Esophagus muscularis mucosa (tissue), 4 donors: ENCODE measurements at regions not wholly inside any gene's neighbourhood (a gene's known extent, or its start where the extent isn't known, plus 50 kb on each side); places are given as distances from the start of the nearest gene placed in this dataset.
"Not testable (repeated sequence)": the region's sequence is repeated elsewhere in the genome, so short reads cannot be mapped to it uniquely, and the experiment has no call there.

Source experiments
- DNase-seq: peaks from one replicate; pipeline ENCODE4 v3.0.0-alpha.2; 2017; ENCODE audit errors: extremely low spot score
- H3K27ac ChIP-seq, 4 donors: fragments of 200-600 bp; sonication (generic); replicated peaks in 1 of 4; 1 replicate in 3 of 4; 2 replicates in 1 of 4; pipeline ENCODE4 v1.5.1; 2016 to 2019; ENCODE audit warnings: mild to moderate bottlenecking in 1 of 4
- H3K27me3 ChIP-seq, 4 donors: fragments of 200-600 bp; sonication (generic); one replicate each; pipeline versions ENCODE4 v1.5.1 to v1.6.0; 2016 to 2019
- H3K36me3 ChIP-seq, 4 donors: fragments of 200-600 bp; sonication (generic); one replicate each; pipeline ENCODE4 v1.5.1; 2016 to 2019
- H3K4me1 ChIP-seq, 4 donors: fragments of 200-600 bp; sonication (generic); one replicate each; pipeline ENCODE4 v1.5.1; 2016 to 2019
- H3K4me3 ChIP-seq, 4 donors: fragments of 200-600 bp; sonication (generic); 1 replicate in 2 of 4; 2 replicates in 2 of 4; pipeline ENCODE4 v1.5.1; 2016 to 2019; ENCODE audit warnings: mild to moderate bottlenecking in 4 of 4, moderate library complexity in 1 of 4
- H3K9me3 ChIP-seq, 4 donors: fragments of 200-600 bp; sonication (generic); 1 replicate in 3 of 4; 2 replicates in 1 of 4; pipeline ENCODE4 v1.5.1; 2016 to 2019
- EP300 ChIP-seq: sonication (generic); formaldehyde crosslinking; IDR thresholded peaks from one replicate; pipeline ENCODE4 v1.6.1; 2017; ENCODE audit warnings: antibody characterized with exemption
- POLR2A ChIP-seq: fragments of 450-650 bp; IDR thresholded peaks from one replicate; pipeline ENCODE4 v1.6.1; 2017; ENCODE audit warnings: antibody characterized with exemption, moderate library complexity, mild to moderate bottlenecking, low read depth
- POLR2AphosphoS5 ChIP-seq, 2 donors: sonication (generic); formaldehyde crosslinking; IDR thresholded peaks; one replicate each; pipeline ENCODE4 v1.6.1; 2017; ENCODE audit warnings: antibody characterized with exemption in 2 of 2
- WGBS: methylation state at CpG from one replicate; pipeline ENCODE4 v1.1.5; 2018; 5-methylcytosine and 5-hydroxymethylcytosine counted together
- intact Hi-C: fragments of 100-400 bp; cut with DNase I; formaldehyde crosslinking; loops from one replicate; pipeline ENCODE4 v1.15.1; 2023
- TF ChIP-seq, protein P1 (sequence below), 3 experiments: fragments of 200-600 bp in 2 of 3; fragments of 450-650 bp in 1 of 3; sonication (generic) in 2 of 3; IDR thresholded peaks; one replicate each; pipeline ENCODE4 v1.5.1; 2017 to 2019; ENCODE audit warnings: antibody characterized with exemption in 3 of 3, mild to moderate bottlenecking in 2 of 3, moderate library complexity in 1 of 3

DNA sequence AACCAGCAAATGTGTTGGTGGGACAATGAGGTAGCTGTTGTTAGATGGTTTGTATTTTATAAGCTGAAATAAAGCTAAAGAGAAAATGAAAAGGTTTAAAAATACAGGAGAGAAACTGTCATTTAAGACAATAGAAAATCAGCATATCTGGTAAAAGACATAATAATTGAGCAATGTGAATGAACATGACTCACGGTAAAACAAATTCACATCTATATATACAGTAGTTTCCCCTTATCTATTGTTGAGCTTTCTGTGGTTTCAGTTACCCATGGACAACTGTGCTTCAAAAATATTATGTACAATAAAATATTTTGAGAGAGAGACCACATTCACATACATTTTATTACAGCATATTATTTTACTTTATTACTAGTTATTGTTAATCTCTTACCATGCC lies 1649.8 kb downstream of the EFNA5 start:
- Histone ChIP-seq H3K27ac (no peak overlapping the region), H3K4me1 (no peaks in the 10 kb centered on the region), H3K4me3 (no peak overlapping the region), H3K27me3 (no peaks in the 10 kb centered on the region), H3K9me3 (no peaks in the 10 kb centered on the region), H3K36me3 (no peaks in the 10 kb centered on the region)
- intact Hi-C loops, result no loop called here
- 97% methylated on average over 1 of the region's 1 CpG for WGBS
- TF ChIP-seq, protein P1, sequence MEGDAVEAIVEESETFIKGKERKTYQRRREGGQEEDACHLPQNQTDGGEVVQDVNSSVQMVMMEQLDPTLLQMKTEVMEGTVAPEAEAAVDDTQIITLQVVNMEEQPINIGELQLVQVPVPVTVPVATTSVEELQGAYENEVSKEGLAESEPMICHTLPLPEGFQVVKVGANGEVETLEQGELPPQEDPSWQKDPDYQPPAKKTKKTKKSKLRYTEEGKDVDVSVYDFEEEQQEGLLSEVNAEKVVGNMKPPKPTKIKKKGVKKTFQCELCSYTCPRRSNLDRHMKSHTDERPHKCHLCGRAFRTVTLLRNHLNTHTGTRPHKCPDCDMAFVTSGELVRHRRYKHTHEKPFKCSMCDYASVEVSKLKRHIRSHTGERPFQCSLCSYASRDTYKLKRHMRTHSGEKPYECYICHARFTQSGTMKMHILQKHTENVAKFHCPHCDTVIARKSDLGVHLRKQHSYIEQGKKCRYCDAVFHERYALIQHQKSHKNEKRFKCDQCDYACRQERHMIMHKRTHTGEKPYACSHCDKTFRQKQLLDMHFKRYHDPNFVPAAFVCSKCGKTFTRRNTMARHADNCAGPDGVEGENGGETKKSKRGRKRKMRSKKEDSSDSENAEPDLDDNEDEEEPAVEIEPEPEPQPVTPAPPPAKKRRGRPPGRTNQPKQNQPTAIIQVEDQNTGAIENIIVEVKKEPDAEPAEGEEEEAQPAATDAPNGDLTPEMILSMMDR (IDR thresholded peaks at IDR 0.05), result no peak
- no peak for TF ChIP-seq EP300
- no peak for TF ChIP-seq POLR2A
- TF ChIP-seq POLR2AphosphoS5 (IDR thresholded peaks at IDR 0.05), result no peak
- DNase-seq, result no peak

DNA sequence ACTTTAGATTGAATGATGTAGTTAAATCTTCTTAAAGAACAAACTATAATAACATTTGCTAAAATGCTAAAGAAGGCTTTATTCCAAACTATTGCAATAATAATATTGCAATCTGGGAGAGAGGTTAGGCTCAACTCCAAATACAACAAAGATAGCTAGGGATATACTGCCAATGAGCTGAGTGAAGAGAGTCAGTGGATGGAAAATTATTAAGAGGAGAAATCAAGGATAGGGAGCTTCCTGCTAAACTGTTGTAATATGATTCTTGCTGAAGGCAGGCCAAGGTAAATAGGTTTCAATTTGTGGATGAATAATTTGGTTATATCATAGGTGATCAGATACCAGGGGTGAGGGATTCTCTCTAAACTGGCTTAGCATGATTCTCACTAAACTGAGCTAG lies 1651.5 kb downstream of the EFNA5 start:
- H3K9me3 ChIP-seq, result no peaks in the 10 kb centered on the region
- no peaks in the 10 kb centered on the region for H3K4me1 ChIP-seq
- intact Hi-C loops, result no loop called here
- H3K36me3 ChIP-seq, result no peaks in the 10 kb centered on the region
- no peaks in the 10 kb centered on the region for H3K27me3 ChIP-seq
- H3K27ac ChIP-seq, result no peak overlapping the region
- TF ChIP-seq EP300, result no peak
- no peak for TF ChIP-seq POLR2AphosphoS5 (IDR thresholded peaks at IDR 0.05)
- TF ChIP-seq, protein P1 (IDR thresholded peaks at IDR 0.05), result no peak
- TF ChIP-seq POLR2A, result no peak
- no peak for DNase-seq
- H3K4me3 ChIP-seq, result no peak overlapping the region

- TF ChIP-seq EP300 (no peak), POLR2AphosphoS5 (IDR thresholded peaks at IDR 0.05) (no peak), POLR2A (no peak)
- TF ChIP-seq, protein P1 (IDR thresholded peaks at IDR 0.05), result no peak
- 76% methylated on average over 1 of the region's 1 CpG for WGBS
- Histone ChIP-seq H3K4me3 (no peak overlapping the region), H3K27ac (no peak overlapping the region), H3K36me3 (no peaks in the 10 kb centered on the region), H3K4me1 (no peaks in the 10 kb centered on the region), H3K27me3 (no peaks in the 10 kb centered on the region), H3K9me3 (no peaks in the 10 kb centered on the region)
- DNase-seq, result no peak
- intact Hi-C loops, result no loop called here
These were observed 1653.4 kb downstream of the EFNA5 start for GRCh38 chr5:106017243-106017857.

DNA sequence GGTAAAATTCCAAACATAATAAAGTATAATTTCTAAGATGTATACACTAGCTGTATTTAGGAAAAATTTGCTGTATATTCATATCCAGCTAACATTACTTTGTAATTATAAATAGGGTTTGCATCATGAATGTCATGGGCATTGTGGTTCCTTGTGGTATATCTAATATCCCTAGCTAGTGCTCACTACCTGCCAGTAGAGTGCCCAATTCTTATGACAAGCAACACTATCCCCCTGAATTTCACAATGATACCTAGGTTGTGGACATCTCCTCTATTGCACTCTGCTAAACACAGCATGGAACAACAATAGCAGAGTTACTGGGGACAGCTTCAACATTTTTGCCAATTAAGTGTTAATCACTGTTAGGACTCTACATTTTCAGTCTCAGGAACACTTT lies 1656.5 kb downstream of the EFNA5 start:
- Histone ChIP-seq H3K36me3 (no peaks in the 10 kb centered on the region), H3K9me3 (no peaks in the 10 kb centered on the region), H3K4me3 (no peak overlapping the region), H3K27ac (no peak overlapping the region), H3K4me1 (no peaks in the 10 kb centered on the region), H3K27me3 (no peaks in the 10 kb centered on the region)
- intact Hi-C loops, result no loop called here
- TF ChIP-seq, protein P1 (IDR thresholded peaks at IDR 0.05), result no peak
- TF ChIP-seq POLR2AphosphoS5 (IDR thresholded peaks at IDR 0.05), result no peak
- no peak for DNase-seq

DNA sequence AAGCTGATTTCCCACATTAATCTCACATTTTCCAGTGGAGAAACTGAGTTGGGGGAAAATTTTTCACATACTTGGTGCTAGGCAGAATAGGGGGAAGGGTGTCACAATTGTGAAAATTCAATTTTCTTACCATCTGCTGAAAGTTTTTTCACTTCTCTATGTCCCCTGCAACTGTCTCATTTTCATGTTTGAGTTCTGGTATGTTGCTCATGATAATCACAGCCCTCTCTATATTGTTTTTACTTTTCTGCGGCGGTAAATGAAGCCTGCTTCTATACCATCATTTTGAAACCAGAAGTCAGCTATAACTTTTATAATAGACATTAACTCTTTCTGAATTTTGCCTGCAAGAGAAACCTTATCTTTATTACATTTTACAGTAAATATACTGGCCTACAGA lies 1664.5 kb downstream of the EFNA5 start:
- intact Hi-C loops, result no loop called here
- Histone ChIP-seq H3K9me3 (peaks cover 0 to 4% (median 0%) of the 10 kb centered on the region in 4 donors), H3K4me3 (no peak overlapping the region), H3K4me1 (no peaks in the 10 kb centered on the region), H3K27ac (no peak overlapping the region), H3K36me3 (no peaks in the 10 kb centered on the region), H3K27me3 (no peaks in the 10 kb centered on the region)
- WGBS, result 92% methylated on average over 2 of the region's 2 CpGs
- TF ChIP-seq EP300, result no peak
- no peak for TF ChIP-seq POLR2A
- no peak for DNase-seq

DNA sequence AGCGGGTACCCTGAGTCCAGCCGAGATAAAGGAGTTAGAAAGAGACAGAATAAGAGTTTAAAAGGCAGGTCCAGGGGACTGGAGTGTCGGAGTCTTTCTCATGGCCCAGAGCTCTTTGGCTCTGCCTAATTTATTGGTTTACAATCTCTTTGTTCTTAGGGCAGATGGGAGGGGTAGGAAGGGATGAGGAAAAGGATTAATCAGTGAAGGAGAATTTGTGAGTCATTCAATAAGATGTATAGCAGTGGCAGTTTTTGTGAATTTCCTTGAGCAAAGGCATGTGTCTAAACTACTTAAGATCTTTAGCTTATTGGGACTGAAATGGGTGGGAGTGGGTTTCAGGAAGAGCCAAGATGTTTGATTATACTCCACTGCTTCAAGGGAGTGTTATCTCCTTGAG lies 1671.7 kb downstream of the EFNA5 start:
- H3K27ac ChIP-seq, DNase-seq, H3K4me1 ChIP-seq, H3K4me3 ChIP-seq, H3K9me3 ChIP-seq, H3K27me3 ChIP-seq, intact Hi-C loops, H3K36me3 ChIP-seq: not testable (repeated sequence)
- WGBS, result 94% methylated on average over 3 of the region's 3 CpGs
